ENCODE measurements at regions not wholly inside any gene's neighbourhood (a gene's known extent, or its start where the extent isn't known, plus 50 kb on each side); places are given as distances from the start of the nearest gene placed in this dataset.

- H3K4me3 ChIP-seq (ENCODE audit: low read length) = no peak overlapping the region
- DNase-seq (ENCODE audit: low read depth, low spot score) = no peak
Observed at GRCh38 chr13:108496362-108497210, 132.8 kb upstream of the MYO16 start.

GRCh38 chr13:108500711-108501110, 128.7 kb upstream of the MYO16 start:
- H3K4me3 ChIP-seq (ENCODE audit: low read length) = no peak overlapping the region

GRCh38 chr13:108508263-108508662, 121.1 kb upstream of the MYO16 start:
- no peak overlapping the region for H3K4me3 ChIP-seq (ENCODE audit: low read length)
- peak; percentile 8 for DNase-seq (ENCODE audit: low read depth, low spot score)

More at GRCh38 chr13:108500711-108501110, 128.7 kb upstream of the MYO16 start:
- no peak for DNase-seq (ENCODE audit: low read depth, low spot score)

DNA sequence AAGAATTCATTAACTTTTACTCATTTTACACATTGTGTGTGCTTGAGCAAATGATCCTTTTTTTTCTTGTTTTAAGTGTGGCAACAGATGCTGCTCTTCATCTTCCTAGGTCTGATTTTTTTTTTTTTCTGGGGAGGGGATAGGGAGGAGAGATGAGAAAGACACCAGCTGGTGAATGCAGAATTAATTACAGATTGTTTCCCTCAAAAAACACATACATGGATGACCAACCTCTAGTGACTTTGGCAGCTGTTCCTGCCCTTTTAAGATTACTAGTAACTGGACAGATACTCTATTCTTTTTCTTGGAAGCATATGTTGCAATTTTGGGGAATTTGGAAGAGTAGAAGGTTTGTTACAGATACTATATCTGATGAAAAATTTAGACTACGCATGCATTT, 103.6 kb upstream of the MYO16 start:
- no peak for DNase-seq (ENCODE audit: low read depth, low spot score)
- H3K4me3 ChIP-seq (ENCODE audit: low read length) = no peak overlapping the region

DNA sequence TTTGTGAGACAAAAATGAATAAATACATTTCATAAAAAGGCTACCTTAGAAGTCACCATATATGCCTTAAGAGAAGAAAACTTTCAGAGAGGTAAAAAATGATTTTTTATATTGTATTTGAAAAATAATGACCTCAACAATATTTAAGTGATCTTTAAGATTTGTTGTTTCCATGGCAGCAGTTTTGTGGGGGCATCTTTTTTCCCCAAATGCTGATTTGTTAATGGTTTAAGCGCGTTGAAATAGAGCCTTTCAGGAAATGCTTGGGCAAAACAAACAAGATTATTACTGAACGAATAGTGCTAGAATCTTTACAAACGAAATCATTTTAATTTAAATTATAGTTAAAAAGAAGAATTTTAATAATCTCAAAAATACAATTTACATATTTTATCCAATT, 103.1 kb upstream of the MYO16 start:
- DNase-seq (ENCODE audit: low read depth, low spot score) = no peak
- no peak overlapping the region for H3K4me3 ChIP-seq (ENCODE audit: low read length)

- H3K4me3 ChIP-seq (ENCODE audit: low read length) = no peak overlapping the region
- DNase-seq (ENCODE audit: low read depth, low spot score) = no peak
Observed at GRCh38 chr13:108527844-108528243, 101.6 kb upstream of the MYO16 start.

DNA sequence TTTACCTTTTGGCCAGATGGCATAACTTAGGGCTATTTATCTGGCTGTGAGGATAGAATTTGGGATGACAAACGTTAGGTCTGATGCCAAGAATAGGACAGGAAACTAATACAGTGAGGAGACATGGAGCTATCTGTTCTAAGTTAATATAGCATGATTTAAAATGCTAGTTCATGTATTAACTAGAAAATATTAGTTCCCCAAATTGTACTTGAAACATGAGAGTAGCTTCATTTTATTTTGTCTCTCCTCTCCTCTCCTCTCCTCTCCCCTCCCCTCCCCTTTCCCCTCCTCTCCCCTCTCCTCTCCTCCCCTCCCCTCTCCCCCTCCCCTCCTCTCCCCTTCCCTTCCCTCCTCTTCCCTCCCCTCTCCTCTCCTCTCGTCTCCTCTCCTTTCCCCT, 101.1 kb upstream of the MYO16 start:
- DNase-seq (ENCODE audit: low read depth, low spot score) = no peak
- H3K4me3 ChIP-seq (ENCODE audit: low read length) = no peak overlapping the region

DNA sequence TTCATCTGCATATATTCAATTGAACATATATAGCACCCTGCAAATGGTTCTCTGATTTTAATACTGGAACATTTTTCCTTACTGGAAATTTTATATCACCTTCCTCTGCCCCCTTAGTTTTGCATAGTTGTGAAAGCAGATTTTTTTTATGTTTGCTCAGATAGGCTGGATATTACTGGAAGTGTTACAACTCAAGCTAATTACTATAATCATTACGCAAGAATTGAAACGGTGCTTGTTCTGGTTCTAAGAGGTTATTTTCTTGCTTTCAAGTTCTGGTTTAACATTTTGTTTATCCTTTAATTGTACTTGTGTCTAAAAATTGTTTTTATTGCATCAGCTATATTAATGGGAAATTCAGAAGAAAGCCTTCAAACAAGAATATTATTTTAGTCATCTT, 95.6 kb upstream of the MYO16 start:
- H3K4me3 ChIP-seq (ENCODE audit: low read length) = no peak overlapping the region
- no peak for DNase-seq (ENCODE audit: low read depth, low spot score)

DNA sequence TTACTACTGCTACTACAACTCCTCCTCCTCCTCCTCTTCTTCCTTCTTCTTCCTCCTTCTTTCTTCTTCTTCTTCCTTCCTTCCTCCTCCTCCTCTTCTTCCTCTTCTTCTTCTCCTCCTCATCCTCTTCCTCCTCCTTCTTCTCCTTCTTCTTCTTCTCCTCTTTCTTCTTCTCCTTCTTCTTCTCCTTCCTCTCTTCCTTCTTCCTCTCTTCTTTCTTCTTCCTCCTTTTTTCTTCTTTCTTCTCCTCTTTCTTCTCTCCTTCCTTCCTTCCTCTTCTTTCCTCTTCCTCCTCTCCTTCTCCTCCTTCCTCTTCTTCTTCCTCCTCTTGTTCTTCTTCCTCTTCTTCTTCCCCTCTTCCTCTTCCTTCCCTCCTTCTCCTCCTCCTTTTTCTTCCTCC, 94.7 kb upstream of the MYO16 start:
- no peak overlapping the region for H3K4me3 ChIP-seq (ENCODE audit: low read length)
- no peak for DNase-seq (ENCODE audit: low read depth, low spot score)

- no peak for DNase-seq (ENCODE audit: low read depth, low spot score)
- no peak overlapping the region for H3K4me3 ChIP-seq (ENCODE audit: low read length)
Observed at GRCh38 chr13:108549934-108550333, 79.5 kb upstream of the MYO16 start.

GRCh38 chr13:108551674-108552073, 77.7 kb upstream of the MYO16 start:
- DNase-seq (ENCODE audit: low read depth, low spot score) = no peak
- H3K4me3 ChIP-seq (ENCODE audit: low read length) = no peak overlapping the region

DNA sequence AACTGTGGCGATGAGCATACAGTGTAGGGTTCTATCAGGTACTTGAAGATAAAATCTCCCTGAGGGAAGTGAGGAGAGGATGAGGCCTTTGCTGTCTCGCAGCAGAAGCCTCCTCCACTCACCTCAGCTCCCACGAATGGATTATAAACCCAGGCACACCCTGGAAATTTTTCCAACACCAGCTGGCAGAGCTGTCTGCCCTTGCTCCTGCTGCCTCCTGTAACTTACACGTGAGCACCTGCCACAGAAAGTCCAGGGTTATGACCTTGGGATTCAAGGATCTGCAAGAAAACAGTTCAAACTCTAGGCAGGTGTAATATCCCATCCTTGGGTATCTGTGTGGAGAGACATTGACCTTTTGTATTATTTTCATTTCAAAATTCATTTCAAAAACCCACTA, 70.9 kb upstream of the MYO16 start:
- DNase-seq (ENCODE audit: low read depth, low spot score) = no peak
- no peak overlapping the region for H3K4me3 ChIP-seq (ENCODE audit: low read length)

- no peak overlapping the region for H3K4me3 ChIP-seq (ENCODE audit: low read length)
- no peak for DNase-seq (ENCODE audit: low read depth, low spot score)
Observed at GRCh38 chr13:108560093-108560492, 69.3 kb upstream of the MYO16 start.

- no peak for DNase-seq (ENCODE audit: low read depth, low spot score)
- H3K4me3 ChIP-seq (ENCODE audit: low read length) = no peak overlapping the region
Observed at GRCh38 chr13:108561149-108561548, 68.3 kb upstream of the MYO16 start.

GRCh38 chr13:108566413-108567170, 62.8 kb upstream of the MYO16 start:
- no peak overlapping the region for H3K4me3 ChIP-seq (ENCODE audit: low read length)

DNA sequence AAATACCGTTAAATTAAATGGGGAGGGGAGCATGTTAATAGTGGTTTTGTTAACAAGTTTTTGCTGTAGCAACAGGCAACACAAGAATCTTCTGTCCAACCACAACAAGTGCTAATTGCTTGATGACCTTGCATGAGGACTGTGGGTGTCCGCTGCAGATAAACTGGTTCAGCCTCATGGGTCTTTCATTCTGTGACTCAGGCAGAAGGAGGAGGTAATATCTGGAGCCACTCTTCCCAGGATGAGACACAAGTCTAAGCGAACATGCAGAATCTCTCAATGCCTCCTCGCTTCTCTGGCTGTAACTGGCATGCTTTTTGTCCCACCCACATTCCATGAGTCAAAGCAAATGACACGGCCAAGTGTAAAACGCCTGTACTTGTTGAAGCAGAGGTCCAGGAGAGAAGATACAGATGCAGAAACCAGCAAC, 56.6 kb upstream of the MYO16 start:
- no peak for DNase-seq (ENCODE audit: low read depth, low spot score)
- H3K4me3 ChIP-seq (ENCODE audit: low read length) = no peak overlapping the region

More at GRCh38 chr13:108566413-108567170, 62.8 kb upstream of the MYO16 start:
- no peak for DNase-seq (ENCODE audit: low read depth, low spot score)

DNA sequence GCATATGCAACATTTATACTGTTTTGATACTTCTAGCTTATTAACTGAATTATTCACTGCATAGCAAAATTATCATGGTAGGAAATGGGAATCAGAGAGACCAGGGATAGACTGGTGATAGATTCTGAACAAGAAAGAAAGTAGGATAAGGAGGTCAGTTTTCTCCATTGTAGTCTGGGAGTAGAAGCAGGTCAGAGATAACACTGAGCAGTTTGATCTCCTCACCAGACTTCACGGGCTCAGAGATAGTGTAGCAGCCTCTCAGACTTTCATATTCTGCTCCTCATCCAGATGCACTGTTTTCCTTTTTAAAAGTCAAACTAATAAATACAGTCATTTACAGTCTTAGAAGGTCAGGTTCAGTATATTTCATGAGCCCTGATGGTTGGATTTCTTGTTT, 56.0 kb upstream of the MYO16 start:
- no peak for DNase-seq (ENCODE audit: low read depth, low spot score)

DNA sequence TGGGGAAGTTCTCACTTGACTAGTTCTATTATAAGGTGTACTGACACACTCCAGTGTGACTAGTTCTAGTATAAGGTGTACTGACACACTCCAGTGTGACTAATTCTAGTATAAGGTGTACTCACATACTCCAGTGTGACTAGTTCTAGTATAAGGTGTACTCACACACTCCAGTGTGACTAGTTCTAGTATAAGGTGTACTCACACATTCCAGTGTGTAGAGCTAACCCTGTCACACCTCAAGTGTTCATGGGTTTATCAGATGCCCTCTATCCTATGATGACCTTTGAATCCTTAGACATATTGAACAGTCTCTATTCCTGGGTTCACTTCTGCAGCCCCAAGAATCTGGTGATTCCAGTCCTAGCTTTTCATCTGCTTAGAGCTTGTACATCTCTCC, 54.6 kb upstream of the MYO16 start:
- no peak overlapping the region for H3K4me3 ChIP-seq (ENCODE audit: low read length)
- DNase-seq (ENCODE audit: low read depth, low spot score) = no peak

More for the DNA sequence above, 56.0 kb upstream of the MYO16 start:
- no peak overlapping the region for H3K4me3 ChIP-seq (ENCODE audit: low read length)

DNA sequence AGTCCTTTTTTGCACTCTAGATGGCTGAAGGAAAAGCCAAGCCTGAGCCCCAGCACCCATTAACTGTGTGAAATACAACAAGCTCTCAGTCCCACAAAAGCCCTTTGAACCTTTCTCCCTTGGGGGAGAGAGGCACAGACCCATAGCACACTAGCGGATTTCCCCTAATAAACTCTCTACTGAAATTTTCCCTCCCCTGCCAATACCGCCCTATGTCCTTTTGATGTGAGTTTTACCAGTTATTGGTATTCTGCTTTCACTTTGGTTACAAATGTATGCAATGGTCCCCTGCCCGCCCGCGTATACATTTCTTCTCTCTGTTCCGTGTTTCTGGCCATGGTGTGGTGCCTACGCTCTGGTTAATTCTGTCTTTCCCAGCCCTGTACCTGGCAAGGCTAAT, 54.0 kb upstream of the MYO16 start:
- DNase-seq (ENCODE audit: low read depth, low spot score) = no peak
- no peak overlapping the region for H3K4me3 ChIP-seq (ENCODE audit: low read length)
